Endothelial cell (in vitro differentiated cells): ENCODE measurements at regions not wholly inside any gene's neighbourhood (a gene's known extent, or its start where the extent isn't known, plus 50 kb on each side); places are given as distances from the start of the nearest gene placed in this dataset.

Source experiments
- DNase-seq: peaks from one replicate; pipeline ENCODE4 v3.0.0; 2021; ENCODE audit warnings: low spot score
- H3K27ac Mint-ChIP-seq: one replicate; pipeline ENCODE4 v1.8.0; 2021; ENCODE audit warnings: mixed read lengths, inconsistent platforms; ENCODE audit not compliant: unreplicated experiment
- H3K27me3 Mint-ChIP-seq: one replicate; pipeline ENCODE4 v1.8.0; 2021; ENCODE audit warnings: mild to moderate bottlenecking, moderate library complexity, mixed read lengths, inconsistent platforms; ENCODE audit not compliant: unreplicated experiment
- H3K36me3 Mint-ChIP-seq: one replicate; pipeline ENCODE4 v1.8.0; 2021; ENCODE audit warnings: mild to moderate bottlenecking, low read depth, mixed read lengths, inconsistent platforms; ENCODE audit not compliant: unreplicated experiment
- H3K4me1 Mint-ChIP-seq: one replicate; pipeline ENCODE4 v1.8.0; 2021; ENCODE audit warnings: mild to moderate bottlenecking, mixed read lengths, inconsistent platforms; ENCODE audit not compliant: unreplicated experiment
- H3K4me3 Mint-ChIP-seq: one replicate; pipeline ENCODE4 v1.8.0; 2021; ENCODE audit warnings: mild to moderate bottlenecking, mixed read lengths, inconsistent platforms; ENCODE audit not compliant: unreplicated experiment
- H3K9me3 Mint-ChIP-seq: one replicate; pipeline ENCODE4 v1.8.0; 2021; ENCODE audit warnings: mixed read lengths, inconsistent platforms; ENCODE audit not compliant: unreplicated experiment
- TF ChIP-seq, protein P1 (sequence below): fragments of 200-600 bp; sonication (generic); IDR thresholded peaks from one replicate; pipeline ENCODE4 v1.5.0; 2021; ENCODE audit warnings: antibody characterized with exemption; ENCODE audit not compliant: unreplicated experiment

- DNase-seq: no peak
- Mint-ChIP-seq H3K9me3 (no peaks in the 10 kb centered on the region), H3K36me3 (no peaks in the 10 kb centered on the region), H3K4me3 (no peak overlapping the region), H3K4me1 (peaks cover 16% of the 10 kb centered on the region), H3K27me3 (peaks cover 7% of the 10 kb centered on the region), H3K27ac (no peak overlapping the region)
- TF ChIP-seq, protein P1, sequence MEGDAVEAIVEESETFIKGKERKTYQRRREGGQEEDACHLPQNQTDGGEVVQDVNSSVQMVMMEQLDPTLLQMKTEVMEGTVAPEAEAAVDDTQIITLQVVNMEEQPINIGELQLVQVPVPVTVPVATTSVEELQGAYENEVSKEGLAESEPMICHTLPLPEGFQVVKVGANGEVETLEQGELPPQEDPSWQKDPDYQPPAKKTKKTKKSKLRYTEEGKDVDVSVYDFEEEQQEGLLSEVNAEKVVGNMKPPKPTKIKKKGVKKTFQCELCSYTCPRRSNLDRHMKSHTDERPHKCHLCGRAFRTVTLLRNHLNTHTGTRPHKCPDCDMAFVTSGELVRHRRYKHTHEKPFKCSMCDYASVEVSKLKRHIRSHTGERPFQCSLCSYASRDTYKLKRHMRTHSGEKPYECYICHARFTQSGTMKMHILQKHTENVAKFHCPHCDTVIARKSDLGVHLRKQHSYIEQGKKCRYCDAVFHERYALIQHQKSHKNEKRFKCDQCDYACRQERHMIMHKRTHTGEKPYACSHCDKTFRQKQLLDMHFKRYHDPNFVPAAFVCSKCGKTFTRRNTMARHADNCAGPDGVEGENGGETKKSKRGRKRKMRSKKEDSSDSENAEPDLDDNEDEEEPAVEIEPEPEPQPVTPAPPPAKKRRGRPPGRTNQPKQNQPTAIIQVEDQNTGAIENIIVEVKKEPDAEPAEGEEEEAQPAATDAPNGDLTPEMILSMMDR: no peak
These were observed 81.5 kb upstream of the SLC66A3 start for GRCh38 chr2:11073776-11074175.

DNA sequence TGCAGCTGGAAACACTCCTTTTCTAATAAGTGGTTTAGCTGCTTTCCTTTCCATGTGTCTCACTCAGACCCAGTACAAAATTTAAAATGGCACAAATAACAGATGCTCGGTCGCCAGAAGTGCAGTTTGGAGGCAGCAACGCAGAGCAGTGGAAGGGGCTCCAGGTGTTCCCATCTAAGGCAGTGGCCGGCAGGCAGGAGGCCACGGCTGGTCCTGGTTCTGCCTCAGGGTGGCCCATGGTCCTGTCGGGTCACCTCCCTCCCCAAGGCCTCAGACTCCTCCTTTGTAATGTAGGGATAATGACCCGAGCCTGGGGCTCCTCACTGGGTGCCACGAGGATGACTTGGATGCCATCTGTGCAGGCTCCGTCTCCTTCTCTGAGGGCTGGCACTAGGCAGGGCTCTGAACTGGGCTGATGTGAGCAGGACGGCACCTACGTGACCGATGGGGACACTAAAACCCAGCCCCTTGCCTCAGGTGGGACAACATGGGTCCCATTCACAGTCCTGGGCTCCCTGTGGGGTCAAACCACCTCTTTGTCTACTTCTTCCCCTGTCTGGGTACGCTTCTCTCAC, 80.9 kb upstream of the SLC66A3 start:
- no peak for DNase-seq
- peaks cover 7% of the 10 kb centered on the region for H3K27me3 Mint-ChIP-seq
- H3K9me3 Mint-ChIP-seq: no peaks in the 10 kb centered on the region
- H3K36me3 Mint-ChIP-seq: no peaks in the 10 kb centered on the region
- H3K27ac Mint-ChIP-seq: no peak overlapping the region
- no peak overlapping the region for H3K4me3 Mint-ChIP-seq
- peaks cover 16% of the 10 kb centered on the region for H3K4me1 Mint-ChIP-seq
- TF ChIP-seq, protein P1: no peak

DNA sequence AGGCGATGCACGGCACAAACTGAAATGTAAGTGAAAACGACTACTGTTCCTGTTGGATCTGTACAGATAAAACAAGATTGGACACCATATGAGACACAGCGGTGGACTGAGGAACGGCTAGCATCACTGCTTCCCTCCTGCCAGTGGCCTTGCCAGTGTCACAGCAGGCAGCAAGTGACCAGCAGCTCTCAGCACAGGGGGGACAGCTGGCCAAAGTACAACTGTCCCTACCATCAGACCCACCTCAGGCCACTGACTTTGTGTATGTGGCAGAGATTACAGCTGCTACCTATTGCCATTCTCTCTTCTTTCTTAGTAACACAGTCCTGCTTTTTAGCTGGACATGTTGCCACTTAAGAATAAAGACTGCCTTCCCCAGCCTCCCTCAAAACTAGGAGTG, 80.0 kb upstream of the SLC66A3 start:
- peaks cover 16% of the 10 kb centered on the region for H3K4me1 Mint-ChIP-seq
- H3K27ac Mint-ChIP-seq: no peak overlapping the region
- no peaks in the 10 kb centered on the region for H3K36me3 Mint-ChIP-seq
- DNase-seq: no peak
- peaks cover 3% of the 10 kb centered on the region for H3K27me3 Mint-ChIP-seq
- no peak overlapping the region for H3K4me3 Mint-ChIP-seq
- TF ChIP-seq, protein P1: no peak
- no peaks in the 10 kb centered on the region for H3K9me3 Mint-ChIP-seq

DNA sequence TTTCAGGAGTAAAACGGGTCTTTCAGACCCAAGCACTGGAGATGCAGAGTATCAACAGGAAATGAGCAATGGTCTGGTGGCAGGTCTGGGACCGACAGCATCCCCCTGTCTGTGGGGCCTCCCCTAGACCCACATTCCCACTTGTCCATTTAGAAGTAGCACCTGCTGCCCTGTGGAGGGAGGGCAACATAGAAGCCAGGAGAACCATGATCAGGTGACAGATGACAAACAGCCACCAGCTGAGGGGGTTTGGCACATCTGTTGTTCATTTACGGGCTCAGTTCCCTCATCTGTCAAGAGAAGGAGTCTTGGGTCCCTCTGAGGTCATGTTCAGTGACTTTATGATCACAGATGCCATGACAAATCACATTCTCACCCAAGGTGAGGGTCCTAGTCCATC, 77.9 kb upstream of the SLC66A3 start:
- Mint-ChIP-seq H3K27ac (no peak overlapping the region), H3K4me3 (no peak overlapping the region), H3K36me3 (no peaks in the 10 kb centered on the region), H3K9me3 (no peaks in the 10 kb centered on the region), H3K4me1 (peaks cover 11% of the 10 kb centered on the region), H3K27me3 (peaks cover 3% of the 10 kb centered on the region)
- DNase-seq: no peak
- TF ChIP-seq, protein P1: no peak

DNA sequence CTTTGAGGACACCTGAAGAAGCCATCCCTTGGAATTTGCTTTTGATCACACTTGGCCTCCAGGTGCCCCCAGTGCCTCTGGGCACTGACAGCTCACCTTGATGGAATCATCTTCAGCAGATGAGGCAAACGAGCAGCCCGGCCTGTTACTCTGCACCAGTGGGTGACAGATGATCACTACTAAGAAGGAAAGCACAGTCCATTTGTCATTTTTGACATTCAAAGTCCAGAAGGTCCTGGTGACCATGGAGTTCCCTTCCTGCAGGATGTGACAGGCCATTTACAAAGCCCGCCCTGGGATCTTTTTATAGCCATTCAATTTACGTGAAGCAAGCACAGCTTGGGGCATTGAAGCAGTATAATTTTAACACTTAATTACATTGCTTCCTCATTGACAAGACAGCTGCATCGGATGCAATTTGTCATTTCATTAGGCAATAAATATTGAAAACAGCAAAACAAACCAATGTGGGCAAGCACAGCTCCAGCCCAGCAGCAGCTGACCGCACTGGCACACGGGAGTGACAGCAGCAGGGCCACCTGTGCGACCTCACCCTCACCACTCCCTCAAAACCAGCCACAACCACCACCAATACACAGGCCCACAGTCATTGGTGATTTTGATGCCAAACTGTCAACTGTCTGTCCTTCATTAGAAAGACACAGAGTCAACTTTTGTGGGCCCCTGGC, 76.0 kb upstream of the SLC66A3 start:
- H3K9me3 Mint-ChIP-seq: no peaks in the 10 kb centered on the region
- peaks cover 3% of the 10 kb centered on the region for H3K27me3 Mint-ChIP-seq
- no peaks in the 10 kb centered on the region for H3K4me1 Mint-ChIP-seq
- no peak overlapping the region for H3K27ac Mint-ChIP-seq
- TF ChIP-seq, protein P1: no peak
- DNase-seq: no peak
- no peaks in the 10 kb centered on the region for H3K36me3 Mint-ChIP-seq
- no peak overlapping the region for H3K4me3 Mint-ChIP-seq
